ENCODE measurements at regions not wholly inside any gene's neighbourhood (a gene's known extent, or its start where the extent isn't known, plus 50 kb on each side); places are given as distances from the start of the nearest gene placed in this dataset.

- Histone ChIP-seq H3K9me3 (no peaks in the 10 kb centered on the region), H3K36me3 (ENCODE audit: control insufficient read depth in 2 of 2, extremely low read depth in 1 of 2, insufficient read depth in 1 of 2, low read length in 1 of 2) (no peaks in the 10 kb centered on the region), H3K4me1 (ENCODE audit: control insufficient read depth in 1 of 2, extremely low read depth in 1 of 2, insufficient read depth in 2 of 2, low read length in 2 of 2) (no peaks in the 10 kb centered on the region), H3K4me3 (ENCODE audit: control insufficient read depth in 1 of 2, extremely low read depth in 1 of 2, low read length in 1 of 2) (no peak overlapping the region), H3K27ac (ENCODE audit: low read length) (no peak overlapping the region), H3K27me3 (replicated peaks in 1 of 2; ENCODE audit: control insufficient read depth in 2 of 2, extremely low read depth in 1 of 2, insufficient read depth in 2 of 2, low read length in 1 of 2) (no peaks in the 10 kb centered on the region)
- ChIA-PET CTCF (no interaction called here), POLR2A (no interaction called here)
- H3K36me3 Mint-ChIP-seq = no peaks in the 10 kb centered on the region
- H3K27me3 Mint-ChIP-seq = no peaks in the 10 kb centered on the region
- no peaks in the 10 kb centered on the region for H3K4me1 Mint-ChIP-seq
- WGBS (ENCODE audit: insufficient coverage) = no CpG with 5 or more reads among the region's 4 CpGs
- no peak overlapping the region for H3K4me3 Mint-ChIP-seq
- no peak overlapping the region for H3K27ac Mint-ChIP-seq
- peaks cover 2 to 5% (median 4%) of the 10 kb centered on the region in 3 donors for H3K9me3 Mint-ChIP-seq
- no peak for ATAC-seq (replicated peaks in 1 of 4)
- DNase-seq = no peak
These were observed 217.3 kb upstream of the TBX3 start for GRCh38 chr12:114901316-114901715.

- H3K27me3 Mint-ChIP-seq = no peaks in the 10 kb centered on the region
- ChIA-PET CTCF (no interaction called here), POLR2A (no interaction called here)
- no peak for ATAC-seq (replicated peaks in 1 of 4)
- H3K27ac Mint-ChIP-seq = no peak overlapping the region
- no peaks in the 10 kb centered on the region for H3K36me3 ChIP-seq (ENCODE audit: control insufficient read depth in 2 of 2, extremely low read depth in 1 of 2, insufficient read depth in 1 of 2, low read length in 1 of 2)
- no peaks in the 10 kb centered on the region for H3K4me1 ChIP-seq (ENCODE audit: control insufficient read depth in 1 of 2, extremely low read depth in 1 of 2, insufficient read depth in 2 of 2, low read length in 2 of 2)
- no peak overlapping the region for H3K27ac ChIP-seq (ENCODE audit: low read length)
- H3K36me3 Mint-ChIP-seq = no peaks in the 10 kb centered on the region
- 100% methylated on average over 1 of the region's 2 CpGs for WGBS (ENCODE audit: insufficient coverage)
- no peaks in the 10 kb centered on the region for H3K27me3 ChIP-seq (replicated peaks in 1 of 2; ENCODE audit: control insufficient read depth in 2 of 2, extremely low read depth in 1 of 2, insufficient read depth in 2 of 2, low read length in 1 of 2)
- no peaks in the 10 kb centered on the region for H3K4me1 Mint-ChIP-seq
- no peaks in the 10 kb centered on the region for H3K9me3 ChIP-seq
- no peak for DNase-seq
- H3K4me3 ChIP-seq (ENCODE audit: control insufficient read depth in 1 of 2, extremely low read depth in 1 of 2, low read length in 1 of 2) = no peak overlapping the region
- no peak overlapping the region for H3K4me3 Mint-ChIP-seq
- H3K9me3 Mint-ChIP-seq = peaks cover 2 to 10% (median 5%) of the 10 kb centered on the region in 3 donors
These were observed 214.2 kb upstream of the TBX3 start for GRCh38 chr12:114898159-114898558.

- Mint-ChIP-seq H3K9me3 (peaks cover 5 to 10% (median 5%) of the 10 kb centered on the region in 3 donors), H3K27me3 (peaks cover 0 to 3% of the 10 kb centered on the region in 2 donors), H3K27ac (no peak overlapping the region), H3K36me3 (no peaks in the 10 kb centered on the region), H3K4me1 (no peaks in the 10 kb centered on the region), H3K4me3 (no peak overlapping the region)
- Histone ChIP-seq H3K27me3 (replicated peaks in 1 of 2; ENCODE audit: control insufficient read depth in 2 of 2, extremely low read depth in 1 of 2, insufficient read depth in 2 of 2, low read length in 1 of 2) (no peaks in the 10 kb centered on the region), H3K4me3 (ENCODE audit: control insufficient read depth in 1 of 2, extremely low read depth in 1 of 2, low read length in 1 of 2) (no peak overlapping the region), H3K27ac (ENCODE audit: low read length) (no peak overlapping the region), H3K36me3 (ENCODE audit: control insufficient read depth in 2 of 2, extremely low read depth in 1 of 2, insufficient read depth in 1 of 2, low read length in 1 of 2) (no peaks in the 10 kb centered on the region), H3K9me3 (no peaks in the 10 kb centered on the region), H3K4me1 (ENCODE audit: control insufficient read depth in 1 of 2, extremely low read depth in 1 of 2, insufficient read depth in 2 of 2, low read length in 2 of 2) (no peaks in the 10 kb centered on the region)
- POLR2A ChIA-PET = no interaction called here
- CTCF ChIA-PET = no interaction called here
- ATAC-seq (replicated peaks in 1 of 4) (no peak), DNase-seq (no peak)
- 30% methylated on average over 2 of the region's 5 CpGs for WGBS (ENCODE audit: insufficient coverage)
These were observed 211.9 kb upstream of the TBX3 start for GRCh38 chr12:114895827-114896226.

GRCh38 chr12:114895081-114895480, 211.1 kb upstream of the TBX3 start:
- ChIA-PET CTCF (no interaction called here), POLR2A (no interaction called here)
- WGBS (ENCODE audit: insufficient coverage) = 97% methylated on average over 3 of the region's 4 CpGs
- H3K9me3 Mint-ChIP-seq = peaks cover 5 to 10% (median 5%) of the 10 kb centered on the region in 3 donors
- H3K9me3 ChIP-seq = no peaks in the 10 kb centered on the region
- no peak for DNase-seq
- no peaks in the 10 kb centered on the region for H3K36me3 ChIP-seq (ENCODE audit: control insufficient read depth in 2 of 2, extremely low read depth in 1 of 2, insufficient read depth in 1 of 2, low read length in 1 of 2)
- no peak for ATAC-seq (replicated peaks in 1 of 4)
- no peak overlapping the region for H3K4me3 Mint-ChIP-seq
- H3K27ac ChIP-seq (ENCODE audit: low read length) = no peak overlapping the region
- H3K4me3 ChIP-seq (ENCODE audit: control insufficient read depth in 1 of 2, extremely low read depth in 1 of 2, low read length in 1 of 2) = no peak overlapping the region
- no peaks in the 10 kb centered on the region for H3K27me3 ChIP-seq (replicated peaks in 1 of 2; ENCODE audit: control insufficient read depth in 2 of 2, extremely low read depth in 1 of 2, insufficient read depth in 2 of 2, low read length in 1 of 2)
- no peaks in the 10 kb centered on the region for H3K4me1 Mint-ChIP-seq
- H3K4me1 ChIP-seq (ENCODE audit: control insufficient read depth in 1 of 2, extremely low read depth in 1 of 2, insufficient read depth in 2 of 2, low read length in 2 of 2) = no peaks in the 10 kb centered on the region
- no peak overlapping the region for H3K27ac Mint-ChIP-seq
- H3K36me3 Mint-ChIP-seq = no peaks in the 10 kb centered on the region
- H3K27me3 Mint-ChIP-seq = peaks cover 0 to 3% of the 10 kb centered on the region in 2 donors

- Histone ChIP-seq H3K27ac (ENCODE audit: low read length) (no peak overlapping the region), H3K36me3 (ENCODE audit: control insufficient read depth in 2 of 2, extremely low read depth in 1 of 2, insufficient read depth in 1 of 2, low read length in 1 of 2) (no peaks in the 10 kb centered on the region), H3K4me1 (ENCODE audit: control insufficient read depth in 1 of 2, extremely low read depth in 1 of 2, insufficient read depth in 2 of 2, low read length in 2 of 2) (no peaks in the 10 kb centered on the region), H3K4me3 (ENCODE audit: control insufficient read depth in 1 of 2, extremely low read depth in 1 of 2, low read length in 1 of 2) (no peak overlapping the region), H3K9me3 (no peaks in the 10 kb centered on the region), H3K27me3 (replicated peaks in 1 of 2; ENCODE audit: control insufficient read depth in 2 of 2, extremely low read depth in 1 of 2, insufficient read depth in 2 of 2, low read length in 1 of 2) (no peaks in the 10 kb centered on the region)
- H3K27ac Mint-ChIP-seq = no peak overlapping the region
- no peak for DNase-seq
- peaks cover 0 to 6% (median 3%) of the 10 kb centered on the region in 3 donors for H3K9me3 Mint-ChIP-seq
- ATAC-seq (replicated peaks in 1 of 4) = no peak
- WGBS (ENCODE audit: insufficient coverage) = 61% methylated on average over 2 of the region's 3 CpGs
- H3K27me3 Mint-ChIP-seq = peaks cover 0 to 3% of the 10 kb centered on the region in 2 donors
- H3K36me3 Mint-ChIP-seq = no peaks in the 10 kb centered on the region
- H3K4me3 Mint-ChIP-seq = no peak overlapping the region
- CTCF ChIA-PET = interaction anchor here in 1 of 2 donors (0.7 kb wide), 1 partner anchor 524 kb away, joined by 9 read pairs; no protein-coding TSS in a partner anchor
- POLR2A ChIA-PET = no interaction called here
- no peaks in the 10 kb centered on the region for H3K4me1 Mint-ChIP-seq
These were observed 210.1 kb upstream of the TBX3 start for GRCh38 chr12:114894076-114894475.

- no peak overlapping the region for H3K27ac Mint-ChIP-seq
- peaks cover 0 to 8% (median 5%) of the 10 kb centered on the region in 3 donors for H3K9me3 Mint-ChIP-seq
- H3K4me3 Mint-ChIP-seq = no peak overlapping the region
- Histone ChIP-seq H3K4me1 (ENCODE audit: control insufficient read depth in 1 of 2, extremely low read depth in 1 of 2, insufficient read depth in 2 of 2, low read length in 2 of 2) (no peaks in the 10 kb centered on the region), H3K27ac (ENCODE audit: low read length) (no peak overlapping the region), H3K27me3 (replicated peaks in 1 of 2; ENCODE audit: control insufficient read depth in 2 of 2, extremely low read depth in 1 of 2, insufficient read depth in 2 of 2, low read length in 1 of 2) (no peaks in the 10 kb centered on the region), H3K4me3 (ENCODE audit: control insufficient read depth in 1 of 2, extremely low read depth in 1 of 2, low read length in 1 of 2) (no peak overlapping the region), H3K9me3 (no peaks in the 10 kb centered on the region), H3K36me3 (ENCODE audit: control insufficient read depth in 2 of 2, extremely low read depth in 1 of 2, insufficient read depth in 1 of 2, low read length in 1 of 2) (no peaks in the 10 kb centered on the region)
- H3K27me3 Mint-ChIP-seq = peaks cover 0 to 3% of the 10 kb centered on the region in 2 donors
- H3K4me1 Mint-ChIP-seq = no peaks in the 10 kb centered on the region
- ATAC-seq (replicated peaks in 1 of 4) (no peak), DNase-seq (no peak)
- 100% methylated on average over 1 of the region's 2 CpGs for WGBS (ENCODE audit: insufficient coverage)
- ChIA-PET CTCF (no interaction called here), POLR2A (no interaction called here)
- no peaks in the 10 kb centered on the region for H3K36me3 Mint-ChIP-seq
These were observed 205.1 kb upstream of the TBX3 start for GRCh38 chr12:114888928-114889584.

- H3K4me3 ChIP-seq (ENCODE audit: control insufficient read depth in 1 of 2, extremely low read depth in 1 of 2, low read length in 1 of 2) = no peak overlapping the region
- Mint-ChIP-seq H3K27ac (no peak overlapping the region), H3K9me3 (peaks cover 0 to 8% (median 5%) of the 10 kb centered on the region in 3 donors), H3K36me3 (no peaks in the 10 kb centered on the region), H3K27me3 (peaks cover 0 to 3% of the 10 kb centered on the region in 2 donors), H3K4me1 (no peaks in the 10 kb centered on the region), H3K4me3 (no peak overlapping the region)
- H3K27ac ChIP-seq (ENCODE audit: low read length) = no peak overlapping the region
- ChIA-PET CTCF (no interaction called here), POLR2A (no interaction called here)
- ATAC-seq (replicated peaks in 1 of 4) (no peak), DNase-seq (no peak)
- no CpG with 5 or more reads among the region's 1 CpG for WGBS (ENCODE audit: insufficient coverage)
- no peaks in the 10 kb centered on the region for H3K27me3 ChIP-seq (replicated peaks in 1 of 2; ENCODE audit: control insufficient read depth in 2 of 2, extremely low read depth in 1 of 2, insufficient read depth in 2 of 2, low read length in 1 of 2)
- H3K9me3 ChIP-seq = no peaks in the 10 kb centered on the region
- no peaks in the 10 kb centered on the region for H3K4me1 ChIP-seq (ENCODE audit: control insufficient read depth in 1 of 2, extremely low read depth in 1 of 2, insufficient read depth in 2 of 2, low read length in 2 of 2)
- H3K36me3 ChIP-seq (ENCODE audit: control insufficient read depth in 2 of 2, extremely low read depth in 1 of 2, insufficient read depth in 1 of 2, low read length in 1 of 2) = no peaks in the 10 kb centered on the region
These were observed 204.5 kb upstream of the TBX3 start for GRCh38 chr12:114888448-114888847.
